Immature natural killer cell (primary cell): ENCODE measurements at regions not wholly inside any gene's neighbourhood (a gene's known extent, or its start where the extent isn't known, plus 50 kb on each side); places are given as distances from the start of the nearest gene placed in this dataset.
A peak's percentile ranks its signal among the peaks of the same experiment; 100 is the strongest.
"Not testable (repeated sequence)": the region's sequence is repeated elsewhere in the genome, so short reads cannot be mapped to it uniquely, and the experiment has no call there.

Source experiments
- DNase-seq, 3 donors: peaks; one replicate each; pipeline ENCODE4 v3.0.0; 2022; ENCODE audit warnings: mixed read lengths in 1 of 3
- H3K27ac Mint-ChIP-seq, 6 donors: one replicate each; pipeline ENCODE4 v1.8.0; 2020; ENCODE audit warnings: mixed read lengths in 6 of 6, mild to moderate bottlenecking in 5 of 6, inconsistent platforms in 4 of 6, moderate library complexity in 3 of 6
- H3K27me3 Mint-ChIP-seq, 3 donors: one replicate each; pipeline ENCODE4 v1.8.0; 2020 to 2021; ENCODE audit warnings: low read depth in 3 of 3, mild to moderate bottlenecking in 3 of 3, mixed read lengths in 3 of 3, moderate library complexity in 3 of 3, inconsistent platforms in 1 of 3
- H3K36me3 Mint-ChIP-seq, 3 donors: one replicate each; pipeline ENCODE4 v1.8.0; 2020; ENCODE audit warnings: mixed read lengths in 3 of 3, inconsistent platforms in 2 of 3, mild to moderate bottlenecking in 2 of 3
- H3K4me1 Mint-ChIP-seq, 2 donors: one replicate each; pipeline ENCODE4 v1.8.0; 2020; ENCODE audit warnings: inconsistent platforms in 2 of 2, mild to moderate bottlenecking in 2 of 2, mixed read lengths in 2 of 2, moderate library complexity in 1 of 2
- H3K4me3 Mint-ChIP-seq, 5 donors: one replicate each; pipeline ENCODE4 v1.8.0; 2020; ENCODE audit warnings: mild to moderate bottlenecking in 5 of 5, mixed read lengths in 5 of 5, inconsistent platforms in 3 of 5, moderate library complexity in 3 of 5
- H3K9me3 Mint-ChIP-seq, 6 donors: one replicate each; pipeline ENCODE4 v1.8.0; 2020; ENCODE audit warnings: mild to moderate bottlenecking in 6 of 6, mixed read lengths in 6 of 6, inconsistent platforms in 4 of 6, moderate library complexity in 3 of 6

DNA sequence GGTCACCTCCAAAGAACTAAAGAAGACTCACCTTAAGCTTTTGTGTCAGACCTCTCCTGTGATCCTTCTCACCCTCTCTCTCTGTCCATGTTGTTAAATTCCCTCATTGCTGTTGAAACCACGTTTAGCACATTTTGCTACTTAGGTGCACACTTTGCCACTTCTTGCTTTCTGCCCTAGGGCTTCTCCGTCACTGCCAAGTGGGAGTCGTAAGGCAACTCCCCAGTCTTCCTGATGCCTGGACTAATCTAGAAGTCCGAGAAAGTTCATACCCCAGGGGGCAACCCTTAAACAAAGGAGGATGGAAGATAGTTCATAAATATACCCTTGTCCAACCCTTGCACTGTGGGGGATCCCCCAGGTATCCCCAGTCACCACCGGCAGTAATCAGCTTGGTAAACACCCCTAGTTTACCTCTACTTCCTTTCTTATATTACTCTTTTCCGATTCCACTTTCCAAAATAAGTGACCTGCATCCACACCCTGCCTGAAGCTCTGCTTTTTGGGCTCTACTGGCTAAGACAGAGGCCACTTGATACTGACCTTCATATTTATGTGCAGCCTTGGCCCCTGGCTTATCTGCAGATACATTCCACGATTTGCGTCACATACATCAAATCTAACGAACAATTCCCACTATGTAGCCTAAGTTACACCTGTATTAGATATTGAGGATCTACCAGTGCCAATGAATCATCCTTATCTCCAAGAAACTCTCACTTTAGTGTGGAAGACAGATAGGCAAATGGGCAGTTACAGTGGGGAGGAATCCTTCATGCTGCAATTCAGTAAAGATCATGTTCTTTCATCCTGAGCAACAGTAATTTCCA lies 776.2 kb downstream of the RNF144A start:
- no peak for DNase-seq
- peaks cover 0 to 2% (median 2%) of the 10 kb centered on the region in 3 donors for H3K27me3 Mint-ChIP-seq
- no peak overlapping the region for H3K27ac Mint-ChIP-seq
- H3K4me1 Mint-ChIP-seq, result peaks cover 12 to 16% of the 10 kb centered on the region in 2 donors
- no peaks in the 10 kb centered on the region for H3K9me3 Mint-ChIP-seq
- no peaks in the 10 kb centered on the region for H3K36me3 Mint-ChIP-seq
- H3K4me3 Mint-ChIP-seq, result no peak overlapping the region

DNA sequence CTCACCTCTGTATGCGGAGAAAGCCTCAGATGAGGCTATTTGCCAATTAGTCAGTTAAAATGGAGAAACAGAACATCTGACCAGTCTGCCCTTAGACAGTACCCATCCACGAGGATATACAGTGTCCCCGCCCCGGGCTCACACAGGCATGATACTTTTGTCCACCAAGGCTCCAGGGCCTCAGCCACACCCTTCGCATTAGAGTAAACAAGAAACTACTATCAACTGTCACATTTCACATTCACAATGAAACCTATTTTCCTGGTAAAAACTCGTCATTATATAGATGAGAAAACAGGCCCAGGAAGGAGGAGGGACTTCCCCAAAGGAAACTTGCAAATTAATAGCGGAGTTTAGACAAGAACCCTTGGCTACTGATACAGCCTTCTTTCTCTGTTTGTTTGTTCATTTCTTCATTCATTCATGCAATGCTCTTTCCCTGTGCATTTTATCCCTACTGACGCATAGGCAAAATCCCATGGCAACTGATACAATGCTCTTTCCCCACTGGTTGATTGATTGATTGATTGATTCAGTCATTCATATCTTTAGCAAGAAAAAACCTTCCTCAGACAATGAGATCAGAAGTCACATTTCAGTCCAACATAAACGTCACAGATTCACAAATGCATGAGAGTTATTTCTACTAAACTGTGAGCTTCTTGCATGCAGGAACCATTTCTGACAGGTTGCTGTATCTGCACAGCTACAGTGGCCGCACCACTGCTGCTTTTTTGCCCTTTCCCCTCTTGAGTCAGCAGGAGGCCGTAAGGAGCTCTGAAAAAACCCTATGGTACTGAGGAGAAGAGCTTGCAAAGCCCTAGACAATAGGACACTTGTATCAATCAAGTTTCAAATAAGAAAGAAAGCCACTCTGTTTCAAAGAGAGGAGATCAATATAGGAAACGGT lies 777.1 kb downstream of the RNF144A start:
- H3K4me3 Mint-ChIP-seq, result no peak overlapping the region

DNA sequence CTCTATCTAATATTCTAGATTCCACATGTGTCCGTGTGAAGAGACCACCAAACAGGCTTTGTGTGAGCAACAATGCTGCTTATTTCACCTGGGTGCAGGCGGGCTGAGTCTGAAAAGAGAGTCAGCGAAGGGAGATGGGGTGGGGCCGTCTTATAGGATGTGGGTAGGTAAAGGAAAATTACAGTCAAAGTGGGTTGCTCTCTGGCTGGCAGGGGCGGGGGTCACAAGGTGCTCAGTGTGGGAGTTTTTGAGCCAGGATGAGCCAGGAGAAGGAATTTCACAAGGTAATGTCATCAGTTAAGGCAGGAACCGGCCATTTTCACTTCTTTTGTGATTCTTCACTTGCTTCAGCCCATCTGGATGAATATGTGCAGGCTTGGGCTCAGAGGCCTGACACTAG lies 779.3 kb downstream of the RNF144A start:
- not testable (repeated sequence) for H3K27me3 Mint-ChIP-seq, H3K36me3 Mint-ChIP-seq, DNase-seq, H3K9me3 Mint-ChIP-seq, H3K4me3 Mint-ChIP-seq, H3K27ac Mint-ChIP-seq
- H3K4me1 Mint-ChIP-seq, result peaks cover 12 to 16% of the 10 kb centered on the region in 2 donors

More for the DNA sequence above, 777.1 kb downstream of the RNF144A start:
- H3K9me3 Mint-ChIP-seq, result no peaks in the 10 kb centered on the region
- peaks cover 12 to 16% of the 10 kb centered on the region in 2 donors for H3K4me1 Mint-ChIP-seq
- H3K27ac Mint-ChIP-seq, result peak overlapping the region in 1 of 6 donors; percentile 4
- H3K36me3 Mint-ChIP-seq, result no peaks in the 10 kb centered on the region
- no peak for DNase-seq
- peaks cover 0 to 2% (median 1%) of the 10 kb centered on the region in 3 donors for H3K27me3 Mint-ChIP-seq

- H3K27me3 Mint-ChIP-seq, result peaks cover 0 to 3% (median 0%) of the 10 kb centered on the region in 3 donors
- no peak overlapping the region for H3K27ac Mint-ChIP-seq
- DNase-seq, result no peak
- no peak overlapping the region for H3K4me3 Mint-ChIP-seq
- peaks cover 10 to 14% of the 10 kb centered on the region in 2 donors for H3K4me1 Mint-ChIP-seq
- H3K9me3 Mint-ChIP-seq, result peaks cover 0 to 2% (median 0%) of the 10 kb centered on the region in 6 donors
- H3K36me3 Mint-ChIP-seq, result no peaks in the 10 kb centered on the region
Measured at GRCh38 chr2:7697052-7697451, 779.8 kb downstream of the RNF144A start.

DNA sequence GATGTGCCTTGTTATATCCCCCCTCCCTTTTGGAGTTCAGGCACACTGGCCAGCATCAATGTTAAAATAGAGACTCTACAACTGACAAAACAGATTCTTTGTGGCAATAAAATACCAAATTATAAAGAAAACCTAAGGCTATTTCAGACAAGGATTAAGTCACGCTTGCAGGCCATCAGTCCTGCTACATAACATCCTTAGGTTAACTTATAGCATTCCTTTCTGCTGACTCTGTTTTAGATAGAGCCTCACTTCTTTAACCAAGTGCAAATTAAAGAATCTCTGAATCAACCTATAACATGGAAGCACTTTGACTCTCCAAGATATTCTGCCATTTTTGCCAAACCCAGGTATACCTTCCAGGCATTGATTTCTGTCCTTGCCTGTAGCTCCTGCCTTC lies 784.6 kb downstream of the RNF144A start:
- no peak overlapping the region for H3K27ac Mint-ChIP-seq
- peaks cover 0 to 5% (median 2%) of the 10 kb centered on the region in 3 donors for H3K27me3 Mint-ChIP-seq
- no peak for DNase-seq
- H3K9me3 Mint-ChIP-seq, result peaks cover 0 to 2% (median 0%) of the 10 kb centered on the region in 6 donors
- no peaks in the 10 kb centered on the region for H3K4me1 Mint-ChIP-seq
- no peak overlapping the region for H3K4me3 Mint-ChIP-seq
- H3K36me3 Mint-ChIP-seq, result no peaks in the 10 kb centered on the region

DNA sequence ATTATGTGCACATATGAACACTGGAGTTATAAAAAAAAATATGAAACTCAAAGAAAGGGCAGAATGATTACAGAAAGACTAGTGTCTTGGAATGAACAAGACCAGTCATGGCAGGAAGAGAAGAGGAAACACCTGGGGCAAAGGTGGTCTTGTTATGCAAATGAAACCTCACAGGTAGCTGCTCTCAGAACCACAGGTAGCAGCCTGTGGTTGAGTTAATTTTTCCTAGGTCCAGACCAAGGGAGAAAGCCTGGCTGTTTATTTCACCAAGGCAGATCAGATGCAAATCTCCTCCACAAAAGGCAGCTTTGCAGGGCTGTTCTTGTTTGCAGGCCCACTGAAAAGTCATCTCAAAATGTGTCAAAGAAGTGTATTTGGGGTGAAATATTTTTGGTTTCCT lies 785.8 kb downstream of the RNF144A start:
- Mint-ChIP-seq H3K4me3 (no peak overlapping the region), H3K27ac (peak overlapping the region in 1 of 6 donors; percentile 40), H3K4me1 (no peaks in the 10 kb centered on the region), H3K36me3 (no peaks in the 10 kb centered on the region), H3K9me3 (peaks cover 0 to 2% (median 0%) of the 10 kb centered on the region in 6 donors), H3K27me3 (peaks cover 0 to 8% (median 2%) of the 10 kb centered on the region in 3 donors)
- no peak for DNase-seq

DNA sequence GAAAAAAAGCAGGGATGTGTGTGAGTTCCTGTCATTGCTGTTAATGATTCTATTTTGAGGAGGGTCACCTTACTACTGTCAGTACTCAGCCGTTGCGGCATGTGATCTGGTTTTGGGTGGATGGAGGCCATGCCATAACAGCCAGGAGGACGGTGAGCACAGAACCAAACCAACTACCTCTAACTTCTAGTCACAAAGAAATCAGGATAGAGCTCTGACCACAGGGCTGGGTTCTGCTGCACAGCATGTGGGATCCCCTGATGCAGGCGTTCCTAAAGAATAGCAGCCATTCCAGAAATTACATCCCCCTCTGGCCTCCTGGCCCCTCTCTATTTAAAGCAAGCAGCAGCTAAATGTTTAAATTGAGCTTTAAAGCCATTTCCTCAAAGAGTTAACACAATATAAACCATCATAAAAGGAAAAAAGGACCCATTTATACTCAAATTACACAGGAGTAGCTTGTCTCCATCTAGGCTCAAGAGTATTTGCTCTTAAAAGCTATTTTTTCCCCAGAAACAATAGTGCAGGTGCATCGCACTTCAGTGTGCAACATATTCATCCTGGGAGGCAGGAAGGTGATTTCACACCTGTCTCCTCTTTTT lies 786.4 kb downstream of the RNF144A start:
- Mint-ChIP-seq H3K27ac (no peak overlapping the region), H3K4me3 (no peak overlapping the region), H3K9me3 (peaks cover 0 to 2% (median 0%) of the 10 kb centered on the region in 6 donors), H3K36me3 (no peaks in the 10 kb centered on the region), H3K27me3 (peaks cover 0 to 8% (median 2%) of the 10 kb centered on the region in 3 donors), H3K4me1 (no peaks in the 10 kb centered on the region)
- no peak for DNase-seq

- Mint-ChIP-seq H3K4me3 (no peak overlapping the region), H3K4me1 (no peaks in the 10 kb centered on the region), H3K27ac (no peak overlapping the region), H3K9me3 (peaks cover 0 to 2% (median 0%) of the 10 kb centered on the region in 6 donors), H3K27me3 (peaks cover 0 to 8% (median 2%) of the 10 kb centered on the region in 3 donors), H3K36me3 (no peaks in the 10 kb centered on the region)
- no peak for DNase-seq
Measured at GRCh38 chr2:7704296-7704865, 787.2 kb downstream of the RNF144A start.

DNA sequence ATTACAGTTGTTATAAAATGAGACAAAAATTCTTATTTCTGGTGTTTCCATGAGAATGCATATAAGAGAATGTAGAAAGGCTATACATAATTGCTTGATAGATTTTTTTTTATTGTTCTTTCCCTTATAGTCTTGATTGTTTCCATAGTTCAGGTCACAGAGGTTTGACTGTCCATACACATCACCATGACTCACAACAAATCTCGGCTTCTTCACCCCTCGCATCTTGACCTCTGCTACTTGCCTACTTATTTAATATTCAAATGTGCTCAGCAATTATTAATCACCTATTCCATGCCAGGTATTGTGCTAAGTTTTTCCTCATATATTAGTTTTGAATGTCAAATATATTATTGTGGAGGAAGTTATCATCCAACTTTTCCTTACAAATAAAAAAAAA lies 789.6 kb downstream of the RNF144A start:
- H3K36me3 Mint-ChIP-seq, result no peaks in the 10 kb centered on the region
- H3K27me3 Mint-ChIP-seq, result peaks cover 0 to 11% (median 2%) of the 10 kb centered on the region in 3 donors
- H3K9me3 Mint-ChIP-seq, result peaks cover 0 to 3% (median 0%) of the 10 kb centered on the region in 6 donors
- H3K4me1 Mint-ChIP-seq, result no peaks in the 10 kb centered on the region
- peak overlapping the region in 1 of 6 donors; percentile 37 for H3K27ac Mint-ChIP-seq
- no peak for DNase-seq
- H3K4me3 Mint-ChIP-seq, result no peak overlapping the region

- DNase-seq, result no peak
- Mint-ChIP-seq H3K36me3 (no peaks in the 10 kb centered on the region), H3K4me3 (no peak overlapping the region), H3K9me3 (peaks cover 0 to 3% (median 0%) of the 10 kb centered on the region in 6 donors), H3K4me1 (no peaks in the 10 kb centered on the region), H3K27me3 (peaks cover 0 to 15% (median 2%) of the 10 kb centered on the region in 3 donors), H3K27ac (peak overlapping the region in 1 of 6 donors; percentile 1)
Measured at GRCh38 chr2:7707723-7708122, 790.5 kb downstream of the RNF144A start.

DNA sequence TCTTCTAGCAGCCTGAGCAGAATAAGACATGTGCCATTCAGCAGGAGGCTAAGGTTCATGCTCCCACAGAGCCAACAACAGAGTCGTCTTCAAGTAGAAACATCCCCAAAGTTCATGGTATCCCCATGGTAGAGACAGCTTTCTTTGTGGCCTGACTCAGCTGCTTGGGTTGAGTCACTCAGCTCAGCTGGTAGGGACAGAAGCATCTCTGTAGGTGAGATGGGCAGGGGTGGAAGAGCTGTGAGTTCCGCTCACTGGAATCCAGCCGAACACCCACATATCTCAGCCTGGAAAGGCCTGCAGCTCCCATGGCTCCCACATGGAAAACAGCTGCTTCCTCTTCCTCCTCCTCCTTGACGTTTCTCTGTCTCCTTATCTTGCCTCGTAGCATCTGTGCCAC lies 792.7 kb downstream of the RNF144A start:
- Mint-ChIP-seq H3K4me1 (no peaks in the 10 kb centered on the region), H3K36me3 (peaks cover 0 to 4% (median 0%) of the 10 kb centered on the region in 3 donors), H3K4me3 (no peak overlapping the region), H3K9me3 (peaks cover 0 to 3% (median 0%) of the 10 kb centered on the region in 6 donors), H3K27ac (no peak overlapping the region), H3K27me3 (peaks cover 0 to 13% (median 2%) of the 10 kb centered on the region in 3 donors)
- DNase-seq, result no peak

DNA sequence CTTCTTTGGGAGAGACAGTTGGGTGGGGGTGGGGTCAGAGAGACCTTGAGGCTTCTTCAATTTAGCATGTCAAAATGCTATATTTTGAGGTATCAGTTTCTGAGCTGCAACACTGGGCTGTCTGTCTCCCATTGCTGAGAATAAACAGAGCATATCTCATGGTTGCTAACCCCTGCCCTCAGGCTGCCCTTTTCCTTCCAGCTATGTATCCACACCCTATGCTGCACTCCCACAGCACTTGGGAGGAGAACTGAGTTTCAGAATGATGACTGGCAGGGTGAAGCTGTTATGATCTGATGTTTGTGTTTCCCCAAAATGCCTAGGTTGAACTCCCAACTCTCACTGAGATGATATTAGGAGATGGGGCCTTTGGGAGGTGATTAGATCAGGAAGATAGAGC lies 794.0 kb downstream of the RNF144A start:
- H3K4me1 Mint-ChIP-seq, result no peaks in the 10 kb centered on the region
- DNase-seq, result no peak
- peaks cover 0 to 3% (median 0%) of the 10 kb centered on the region in 6 donors for H3K9me3 Mint-ChIP-seq
- no peak overlapping the region for H3K4me3 Mint-ChIP-seq
- peak overlapping the region in 1 of 6 donors; percentile 47 for H3K27ac Mint-ChIP-seq
- H3K36me3 Mint-ChIP-seq, result peaks cover 0 to 4% (median 0%) of the 10 kb centered on the region in 3 donors
- peaks cover 0 to 13% (median 2%) of the 10 kb centered on the region in 3 donors for H3K27me3 Mint-ChIP-seq

- H3K27me3 Mint-ChIP-seq, result peaks cover 0 to 2% (median 0%) of the 10 kb centered on the region in 3 donors
- peaks cover 33 to 37% of the 10 kb centered on the region in 2 donors for H3K4me1 Mint-ChIP-seq
- no peak for DNase-seq
- H3K9me3 Mint-ChIP-seq, result no peaks in the 10 kb centered on the region
- H3K4me3 Mint-ChIP-seq, result no peak overlapping the region
- H3K27ac Mint-ChIP-seq, result peak overlapping the region in 2 of 6 donors; percentile 4 to 77
- H3K36me3 Mint-ChIP-seq, result no peaks in the 10 kb centered on the region
Measured at GRCh38 chr2:7719876-7720275, 802.7 kb downstream of the RNF144A start.
